HG03354 (cell line): ENCODE measurements at regions not wholly inside any gene's neighbourhood (a gene's known extent, or its start where the extent isn't known, plus 50 kb on each side); places are given as distances from the start of the nearest gene placed in this dataset.
"Not testable (repeated sequence)": the region's sequence is repeated elsewhere in the genome, so short reads cannot be mapped to it uniquely, and the experiment has no call there.

Experiments used
- ATAC-seq: cut with Tn5 transposase; IDR thresholded peaks from one replicate; pipeline ENCODE4 v1.9.1; 2021; ENCODE audit warnings: mild to moderate bottlenecking; ENCODE audit not compliant: unreplicated experiment, poor library complexity, severe bottlenecking

- ATAC-seq = no peak
These were observed 505.0 kb upstream of the KLHL1 start for GRCh38 chr13:70613295-70613694.

DNA sequence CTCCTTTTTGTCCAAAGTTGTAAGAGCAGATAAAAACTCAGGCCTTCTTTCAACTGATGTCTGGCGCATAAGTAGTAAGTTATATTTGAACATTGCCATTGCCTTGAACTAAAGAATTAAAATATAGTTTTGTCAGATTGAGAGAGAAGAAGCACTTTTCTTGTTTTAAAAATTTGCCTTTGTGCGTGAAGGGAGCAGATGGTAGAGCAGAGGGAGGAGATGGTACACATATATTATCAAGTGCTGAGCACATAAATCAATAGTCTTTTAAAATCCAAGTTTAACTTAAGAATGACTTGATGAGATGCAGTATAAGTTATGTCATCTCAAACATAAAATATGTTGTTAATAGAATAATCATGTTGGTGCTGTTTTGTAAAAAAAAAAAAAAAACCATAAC, 504.6 kb upstream of the KLHL1 start:
- no peak for ATAC-seq

DNA sequence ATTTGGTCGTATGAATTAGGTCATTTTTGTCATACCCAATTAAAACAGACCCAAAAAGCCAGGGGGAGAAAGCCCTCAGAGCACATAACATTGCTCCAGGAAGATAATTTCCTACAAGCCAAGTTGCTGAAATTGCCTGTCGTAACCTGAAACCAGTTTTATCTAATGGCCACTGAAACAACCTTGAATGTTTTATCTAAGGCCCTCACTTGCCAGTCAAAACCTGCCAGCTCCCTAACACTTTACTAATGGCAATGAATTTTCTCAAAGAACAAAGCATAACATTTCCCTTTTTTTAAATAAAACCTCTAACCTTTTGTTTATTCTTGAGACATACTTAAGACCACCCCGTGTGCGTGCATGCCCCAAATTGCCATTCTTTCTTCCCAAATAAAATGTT, 496.2 kb upstream of the KLHL1 start:
- no peak for ATAC-seq

GRCh38 chr13:70593716-70594115, 485.5 kb upstream of the KLHL1 start:
- no peak for ATAC-seq

DNA sequence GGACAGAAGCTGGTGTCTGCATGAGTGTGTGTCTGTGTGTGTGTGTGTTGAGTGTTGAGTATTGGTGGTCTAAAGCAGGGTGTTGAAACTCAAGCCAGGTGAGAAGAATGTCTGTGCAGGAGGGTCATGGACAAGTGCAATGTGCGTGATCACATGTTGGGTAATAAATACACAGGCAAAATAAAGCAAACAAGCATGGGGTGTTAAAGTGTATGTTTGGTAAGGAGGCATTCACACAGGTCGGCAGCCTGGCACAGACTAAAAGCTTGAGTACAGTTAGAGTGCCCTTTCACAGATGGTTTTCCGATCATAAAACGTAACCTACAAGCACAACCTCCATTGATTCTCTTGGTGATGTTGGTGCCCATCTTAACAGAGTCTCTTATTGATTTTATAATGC, 476.9 kb upstream of the KLHL1 start:
- no peak for ATAC-seq

- no peak for ATAC-seq
These were observed 472.6 kb upstream of the KLHL1 start for GRCh38 chr13:70580825-70581224.

GRCh38 chr13:70579941-70580340, 471.7 kb upstream of the KLHL1 start:
- ATAC-seq = no peak

DNA sequence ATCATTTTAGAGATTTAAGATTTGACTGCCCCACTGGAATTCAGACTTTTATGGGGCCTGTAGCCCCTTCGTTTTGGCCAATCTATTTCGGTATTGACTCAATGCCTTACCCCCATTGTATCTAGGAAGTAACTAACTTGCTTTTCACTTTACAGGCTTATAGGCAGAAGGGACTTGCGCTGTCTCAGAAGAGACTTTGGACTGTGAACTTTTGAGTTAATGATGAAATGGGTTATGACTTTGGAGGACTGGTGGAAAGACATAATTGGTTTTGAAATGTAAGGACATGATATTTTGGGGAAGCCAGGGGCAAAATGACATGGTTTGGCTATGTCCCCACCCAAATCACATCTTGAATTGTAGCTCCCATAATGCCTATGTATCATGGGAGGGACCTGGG, 463.0 kb upstream of the KLHL1 start:
- no peak for ATAC-seq

DNA sequence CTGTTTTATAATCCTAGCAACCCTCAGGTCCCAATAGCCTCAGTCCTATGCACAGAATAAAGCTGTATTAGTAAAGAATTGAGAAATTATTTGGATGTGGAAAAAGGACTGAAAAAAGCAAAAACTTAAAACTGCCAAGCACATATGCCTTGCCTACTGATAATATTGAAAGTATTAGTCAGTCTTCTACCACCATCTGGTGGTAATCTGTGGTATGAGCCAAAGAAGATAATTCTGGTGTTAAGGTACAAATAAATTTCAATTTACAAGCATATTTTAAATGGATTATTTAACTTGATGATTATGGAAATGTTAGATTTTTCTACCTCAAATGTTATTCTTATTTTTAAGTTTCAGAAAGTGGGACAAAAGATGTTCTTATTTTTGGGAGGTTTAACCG, 460.3 kb upstream of the KLHL1 start:
- peak; percentile 79 for ATAC-seq

GRCh38 chr13:70544706-70545105, 436.5 kb upstream of the KLHL1 start:
- no peak for ATAC-seq

- no peak for ATAC-seq
These were observed 433.2 kb upstream of the KLHL1 start for GRCh38 chr13:70541451-70541850.

GRCh38 chr13:70534466-70534865, 426.2 kb upstream of the KLHL1 start:
- ATAC-seq = no peak

- no peak for ATAC-seq
These were observed 421.4 kb upstream of the KLHL1 start for GRCh38 chr13:70529652-70530051.

GRCh38 chr13:70527599-70527998, 419.3 kb upstream of the KLHL1 start:
- no peak for ATAC-seq

GRCh38 chr13:70523622-70524021, 415.4 kb upstream of the KLHL1 start:
- no peak for ATAC-seq

DNA sequence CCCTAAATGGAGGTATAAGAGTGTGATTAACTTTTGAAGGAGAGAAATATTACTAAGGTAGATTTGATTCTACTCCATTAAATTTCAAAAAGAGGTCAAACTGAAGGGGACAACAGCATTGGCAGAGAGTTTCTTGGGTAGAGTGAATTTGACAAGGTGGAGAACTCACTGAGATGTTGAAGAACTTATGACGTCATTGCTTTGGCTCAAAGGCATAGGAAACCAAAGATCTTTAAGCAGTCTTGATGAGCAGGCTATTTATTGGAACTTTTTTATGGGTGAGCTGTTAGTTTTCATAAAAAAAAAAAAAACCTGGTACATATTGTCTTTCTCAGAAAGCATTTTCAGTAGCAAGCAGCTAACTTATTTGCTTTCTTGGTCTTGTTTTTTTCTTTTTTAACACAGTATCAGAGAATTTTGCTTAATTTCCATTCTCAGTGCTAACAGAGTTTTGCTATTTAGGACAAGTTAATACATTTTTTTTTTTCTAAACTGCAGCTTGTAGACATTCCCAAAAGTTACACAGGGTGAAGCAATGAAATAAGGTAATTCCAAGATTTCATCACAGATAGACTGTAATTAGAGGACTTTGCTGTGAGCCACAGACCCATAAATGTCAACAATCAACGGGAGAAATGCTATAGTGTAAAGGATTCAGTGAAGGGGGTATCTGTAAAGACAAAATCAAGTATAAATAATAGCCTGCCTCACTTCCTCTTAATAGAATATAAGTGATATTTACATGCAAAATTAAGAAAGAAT, 412.2 kb upstream of the KLHL1 start:
- no peak for ATAC-seq

DNA sequence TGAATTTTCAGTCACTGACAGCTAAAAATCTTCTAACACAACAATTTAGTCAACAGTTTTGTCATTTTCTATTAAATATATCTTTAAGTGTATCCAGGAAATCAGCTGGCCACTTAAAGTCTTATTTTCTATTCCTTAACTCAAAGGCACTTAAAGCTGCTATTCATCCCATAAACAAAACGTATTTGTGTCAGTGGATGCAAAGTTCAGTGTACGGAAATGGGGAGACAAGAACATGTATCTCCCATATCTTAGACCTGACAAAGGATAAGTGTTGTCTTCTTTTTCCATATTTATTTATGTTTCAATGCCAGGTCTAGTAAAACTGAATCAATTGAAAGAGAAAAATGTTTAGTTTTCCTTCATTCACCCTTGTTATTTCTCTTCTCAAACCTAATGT, 409.8 kb upstream of the KLHL1 start:
- ATAC-seq = no peak

- ATAC-seq = no peak
These were observed 408.0 kb upstream of the KLHL1 start for GRCh38 chr13:70516226-70516625.

- not testable (repeated sequence) for ATAC-seq
These were observed 403.7 kb upstream of the KLHL1 start for GRCh38 chr13:70511861-70512417.

DNA sequence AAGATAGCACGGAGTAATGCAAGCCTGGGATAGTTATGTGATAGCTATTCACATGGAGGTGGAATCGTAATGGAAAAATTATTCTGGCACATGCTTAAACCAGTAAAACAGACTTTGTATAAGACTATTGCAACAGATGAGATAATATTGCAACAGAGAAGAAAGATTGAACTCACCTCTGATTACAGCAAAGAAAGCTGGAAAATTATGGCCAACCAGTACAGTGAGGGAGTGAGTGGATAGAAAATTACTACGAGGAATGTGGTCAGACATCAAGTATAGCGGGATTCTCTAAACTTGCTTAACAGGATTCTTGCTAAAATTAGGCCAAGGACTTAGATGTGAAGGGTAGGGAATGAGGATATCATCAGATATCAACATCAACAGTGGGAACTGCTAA, 397.6 kb upstream of the KLHL1 start:
- no peak for ATAC-seq

- ATAC-seq = no peak
These were observed 394.7 kb upstream of the KLHL1 start for GRCh38 chr13:70502944-70503343.
